NAMALWA (cell line): ENCODE measurements at regions not wholly inside any gene's neighbourhood (a gene's known extent, or its start where the extent isn't known, plus 50 kb on each side); places are given as distances from the start of the nearest gene placed in this dataset.

ENCODE experiments used
- DNase-seq: peaks from one replicate; pipeline ENCODE4 v3.0.0-alpha.2; 2015; ENCODE audit warnings: low spot score

- no peak for DNase-seq
Measured at GRCh38 chr3:155029941-155030340, 50.2 kb upstream of the MME start.

DNA sequence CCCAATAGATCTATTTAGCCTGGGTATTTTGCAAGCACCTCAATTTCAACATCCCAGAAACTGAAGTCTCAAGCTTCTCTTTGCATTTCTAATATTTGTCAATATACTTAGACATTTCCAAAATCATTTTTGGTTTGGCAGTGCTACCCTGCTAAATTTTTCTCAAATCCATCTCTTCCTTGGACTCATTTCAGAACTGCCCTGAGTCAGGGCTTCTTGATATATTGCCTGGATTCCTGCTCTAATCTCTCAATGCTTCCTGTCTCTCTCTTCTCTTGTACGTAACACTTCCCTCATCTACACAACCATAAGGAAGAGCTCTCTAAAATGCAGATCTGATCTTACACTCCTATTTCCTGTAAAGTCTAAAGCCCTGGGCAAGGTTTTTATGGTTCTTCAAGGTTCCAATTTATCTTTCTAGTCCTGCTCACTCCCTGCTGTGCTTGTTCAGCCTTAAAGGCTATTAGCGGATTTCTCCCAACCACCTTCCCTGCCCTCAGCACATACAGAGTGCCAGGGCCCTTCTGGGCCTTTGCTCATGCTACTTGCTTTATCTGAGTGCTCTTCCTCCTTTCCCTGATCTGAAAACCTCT lies 53.0 kb upstream of the MME start:
- no peak for DNase-seq

DNA sequence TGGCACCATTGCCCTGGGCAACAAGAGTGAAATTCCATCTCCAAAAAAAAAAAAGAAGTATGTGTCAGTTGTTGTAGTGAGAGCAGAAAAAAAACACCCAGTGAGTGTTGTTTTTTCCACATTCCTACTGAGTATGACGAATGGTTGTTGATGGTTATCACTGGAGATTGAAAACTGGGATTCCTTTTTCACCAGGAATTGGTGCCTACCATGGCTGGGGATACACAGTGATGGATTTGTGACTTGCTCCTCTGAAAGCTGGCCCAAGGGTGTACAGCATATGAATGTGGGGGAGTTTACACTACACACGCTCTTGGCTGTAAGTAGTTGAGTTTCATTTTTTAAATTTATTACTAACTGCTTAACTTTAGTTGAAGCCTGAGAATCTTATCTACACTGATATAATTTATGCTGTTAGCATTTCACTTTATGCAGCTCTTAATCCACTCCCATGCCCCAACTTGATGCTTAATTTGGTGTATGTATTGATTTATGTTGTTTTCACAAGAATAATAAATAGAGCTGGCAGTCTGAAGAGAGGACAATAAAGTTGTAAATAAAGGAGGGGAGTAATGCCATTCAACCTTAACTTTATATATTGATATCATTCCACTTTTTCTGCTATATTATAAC lies 56.0 kb upstream of the MME start:
- DNase-seq, result no peak

DNA sequence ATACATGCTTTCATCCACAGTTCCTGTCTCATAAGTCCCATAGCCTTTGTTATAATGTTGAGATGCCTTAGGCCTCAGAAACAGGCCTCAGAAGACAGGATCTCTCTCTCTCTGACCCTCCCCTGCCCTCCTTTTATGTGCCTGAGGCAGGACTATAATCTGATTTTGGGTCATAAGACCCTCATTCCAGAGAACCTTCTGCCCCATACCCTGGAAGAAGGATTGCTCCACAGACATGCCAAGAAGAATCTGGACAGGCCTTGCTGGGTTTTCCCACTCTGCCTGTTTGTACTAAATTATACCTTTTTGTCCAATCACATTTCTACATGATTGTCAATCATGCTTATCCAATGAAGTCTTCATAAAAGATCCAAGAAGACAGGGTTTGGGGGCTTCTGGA lies 57.2 kb upstream of the MME start:
- DNase-seq, result no peak

DNA sequence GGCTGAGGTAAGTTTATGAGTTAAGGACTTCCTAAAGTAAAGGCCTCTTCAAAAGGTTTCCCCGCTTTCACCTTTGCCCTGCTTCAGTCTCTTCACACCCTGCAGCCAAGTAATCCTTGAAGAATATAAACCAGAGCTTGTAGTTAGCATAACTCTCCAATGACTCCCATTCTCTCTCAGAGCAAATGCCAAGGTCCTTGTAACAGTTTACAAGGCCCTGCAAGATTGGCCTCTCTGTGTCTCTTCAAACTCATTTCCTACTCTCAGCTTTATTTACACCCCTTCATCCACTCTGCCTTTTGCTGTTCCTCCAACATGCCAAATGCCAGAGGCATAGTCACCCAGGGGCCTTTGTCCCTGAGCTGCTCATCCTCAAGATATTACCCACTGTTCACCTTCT lies 60.5 kb upstream of the MME start:
- no peak for DNase-seq

- DNase-seq, result no peak
Measured at GRCh38 chr3:155018621-155019330, 61.3 kb upstream of the MME start.

DNA sequence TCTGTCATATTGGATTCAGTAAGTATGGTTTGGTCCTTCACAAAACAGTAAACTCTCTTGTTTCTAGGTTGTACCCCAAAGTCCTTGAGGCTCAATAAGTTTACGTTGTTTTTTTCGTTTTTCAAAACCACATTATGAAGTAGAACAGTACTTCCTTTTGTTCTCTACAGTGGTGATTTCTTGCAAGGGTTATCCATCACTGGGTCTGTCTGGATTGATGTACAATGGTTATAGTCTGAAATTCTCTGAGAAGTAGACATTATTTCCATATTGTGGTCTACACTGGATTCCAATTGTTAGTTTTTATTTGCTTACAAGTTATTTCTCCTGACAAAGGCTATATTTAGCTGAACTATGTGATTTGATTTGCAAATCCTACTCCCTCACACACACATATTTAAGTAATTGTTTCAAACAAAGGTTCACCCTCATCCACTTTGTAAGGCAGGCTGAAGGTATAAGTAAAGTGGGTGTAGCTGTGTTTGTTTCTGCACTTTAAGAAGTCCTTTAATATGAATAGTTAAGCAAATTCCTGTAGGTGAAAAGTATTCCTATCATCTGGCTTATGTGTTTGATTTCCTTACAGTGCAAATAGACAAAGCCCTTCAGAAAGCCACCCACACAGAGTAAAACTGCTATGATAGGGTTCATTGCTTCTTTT lies 64.2 kb upstream of the MME start:
- no peak for DNase-seq

GRCh38 chr3:155014953-155015352 lies 65.2 kb upstream of the MME start:
- DNase-seq, result no peak

GRCh38 chr3:155013427-155013826 lies 66.7 kb upstream of the MME start:
- no peak for DNase-seq

GRCh38 chr3:155012584-155012983 lies 67.5 kb upstream of the MME start:
- no peak for DNase-seq

DNA sequence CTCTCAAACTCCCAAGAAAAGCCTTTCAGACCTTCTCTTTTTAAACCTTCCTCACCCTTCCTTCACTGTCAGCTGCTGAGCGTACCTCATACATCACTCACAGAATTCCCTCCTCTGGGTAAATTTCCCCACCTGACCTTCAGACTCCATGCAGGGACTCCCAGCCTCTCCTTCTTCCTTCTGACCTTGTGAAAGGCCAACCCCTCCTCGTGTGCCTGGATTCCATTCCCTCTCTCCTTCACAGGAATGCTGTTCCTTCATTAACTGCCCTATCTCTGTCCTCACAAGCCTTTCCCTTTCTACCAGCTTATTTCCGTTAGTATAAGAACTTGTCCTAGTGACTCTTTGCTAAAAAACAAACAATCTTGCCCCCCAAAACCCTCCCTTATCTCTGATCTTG lies 69.7 kb upstream of the MME start:
- no peak for DNase-seq

- DNase-seq, result no peak
Measured at GRCh38 chr3:155009217-155009616, 70.9 kb upstream of the MME start.

- no peak for DNase-seq
Measured at GRCh38 chr3:155007729-155008128, 72.4 kb upstream of the MME start.

GRCh38 chr3:155001289-155002010 lies 78.7 kb upstream of the MME start:
- DNase-seq, result peak; percentile 9

DNA sequence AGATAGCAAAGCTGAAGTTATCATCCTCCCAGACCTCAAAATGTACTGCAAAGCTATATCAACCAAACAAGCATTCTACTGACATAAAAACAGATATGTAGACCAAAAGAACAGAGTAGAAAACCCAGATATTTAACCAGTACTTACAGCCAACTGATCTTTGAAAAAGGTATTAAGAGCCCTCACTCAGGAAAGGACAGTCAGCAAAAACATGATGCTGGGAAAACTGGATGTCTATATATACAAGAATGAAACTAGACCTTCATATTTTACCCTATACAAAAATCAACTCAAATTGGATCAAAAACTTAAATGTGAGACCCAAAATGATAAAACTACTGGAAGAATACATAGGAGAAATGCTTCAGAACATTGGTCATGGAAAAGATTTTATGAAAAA lies 87.5 kb upstream of the MME start:
- no peak for DNase-seq

DNA sequence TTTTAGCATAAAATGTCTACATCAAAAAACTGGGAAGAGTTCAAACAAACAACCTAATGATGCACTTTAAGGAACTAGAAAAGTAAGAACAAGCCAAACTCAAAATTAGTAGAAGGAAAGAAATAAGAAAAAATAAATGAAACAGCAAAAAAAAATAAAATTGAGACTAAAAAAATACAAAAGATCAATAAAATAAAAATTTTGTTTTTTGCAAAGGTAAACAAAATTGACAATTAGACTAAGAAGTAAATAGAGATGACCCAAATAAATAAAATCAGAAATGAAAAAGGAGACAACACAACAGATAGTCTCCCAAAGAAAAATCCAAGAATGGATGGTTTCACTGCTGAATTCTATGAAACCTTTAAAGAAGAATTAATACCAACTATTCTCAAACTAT lies 89.6 kb upstream of the MME start:
- DNase-seq, result no peak

DNA sequence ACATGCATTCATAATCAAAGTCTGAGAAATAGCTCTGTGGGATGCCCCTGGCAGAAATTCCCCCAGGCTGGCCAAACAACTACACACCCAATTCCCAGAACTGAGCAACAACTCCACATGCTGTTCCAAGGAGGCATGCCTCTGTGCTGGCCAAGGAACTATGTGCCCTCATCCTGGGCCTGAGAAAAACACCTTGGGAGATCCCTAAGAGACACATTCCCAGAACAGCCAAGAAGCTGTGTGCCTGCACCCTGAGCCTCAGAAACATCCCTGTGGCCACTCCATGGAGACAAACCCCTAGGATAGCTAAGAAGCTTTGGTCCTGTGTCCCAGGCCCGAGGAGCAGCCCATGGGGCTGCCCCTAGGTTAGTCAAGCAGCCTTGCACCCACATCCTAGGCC lies 92.3 kb upstream of the MME start:
- DNase-seq, result no peak

DNA sequence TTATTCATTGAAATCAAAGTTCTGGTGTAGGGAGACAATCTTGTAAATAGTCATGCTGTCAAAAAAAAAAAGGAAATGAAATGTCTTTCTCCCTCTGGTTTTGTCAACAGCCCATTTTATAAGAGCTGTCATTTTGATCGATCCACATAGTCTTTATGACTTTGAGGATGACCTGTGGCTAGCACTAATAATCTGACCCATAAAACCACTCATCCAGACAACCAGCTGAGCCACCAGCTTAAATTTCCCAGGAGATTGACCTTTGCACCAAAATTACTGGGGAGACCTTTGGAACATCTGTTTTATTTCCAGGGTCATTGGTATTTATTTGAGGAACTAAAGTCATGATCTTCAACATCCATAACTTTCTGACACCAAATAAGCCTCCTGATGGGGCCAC lies 98.5 kb upstream of the MME start:
- DNase-seq, result no peak

DNA sequence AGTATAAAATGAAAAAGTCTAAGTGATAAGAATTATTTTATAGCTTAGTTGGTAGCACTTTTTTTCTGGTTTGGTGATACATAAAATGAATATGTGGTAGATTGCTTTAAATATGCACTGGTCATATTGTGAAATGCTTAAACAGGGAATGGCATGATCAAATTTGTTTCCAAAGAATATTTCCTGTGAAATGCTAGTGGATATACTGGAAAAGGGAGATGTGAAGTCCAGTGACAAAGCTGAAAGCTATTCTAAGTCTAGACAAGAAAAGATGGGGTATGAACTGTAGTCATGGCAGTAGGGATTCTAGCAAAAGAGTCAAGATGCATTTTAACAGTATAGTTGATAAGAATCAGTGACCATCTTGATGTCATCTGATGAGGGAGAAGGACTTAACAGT lies 98.9 kb upstream of the MME start:
- no peak for DNase-seq

DNA sequence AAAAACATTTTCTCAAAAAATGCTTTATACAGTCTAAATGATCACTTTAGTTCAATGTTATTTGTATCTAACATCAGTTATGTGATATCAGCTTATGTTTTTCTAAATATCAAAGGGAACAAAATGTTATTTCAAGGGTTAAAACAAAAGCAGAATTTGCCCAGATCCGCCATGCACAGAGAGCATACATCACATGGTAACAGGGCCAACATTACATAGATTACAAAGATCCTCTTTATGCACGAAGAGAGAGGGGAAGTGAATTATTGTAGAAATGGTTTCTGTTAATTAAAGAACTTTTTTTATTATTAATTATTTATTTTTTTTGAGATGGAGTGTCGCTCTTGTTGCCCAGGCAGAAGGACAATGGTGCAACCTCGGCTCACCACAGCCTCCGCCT lies 100.8 kb upstream of the MME start:
- no peak for DNase-seq

GRCh38 chr3:154977666-154978065 lies 102.5 kb upstream of the MME start:
- no peak for DNase-seq
